ENCODE measurements at regions not wholly inside any gene's neighbourhood (a gene's known extent, or its start where the extent isn't known, plus 50 kb on each side); places are given as distances from the start of the nearest gene placed in this dataset.

- POLR2A ChIA-PET, result no interaction called here
- Histone ChIP-seq H3K27me3 (ENCODE audit: insufficient read depth) (no peaks in the 10 kb centered on the region), H3K9ac (no peak overlapping the region), H3K9me2 (no peaks in the 10 kb centered on the region), H3F3A (replicated peaks; ENCODE audit: insufficient read depth) (no peaks in the 10 kb centered on the region), H3K27ac (ENCODE audit: low read depth in 2 of 2, low read length in 1 of 2) (no peak overlapping the region), H4K20me1 (ENCODE audit: insufficient read depth) (no peaks in the 10 kb centered on the region), H3K9me3 (no peaks in the 10 kb centered on the region), H3K4me3 (ENCODE audit: low read depth in 2 of 2, low read length in 1 of 2) (no peak overlapping the region), H3K4me1 (ENCODE audit: control insufficient read depth in 1 of 2, insufficient read depth in 2 of 2, low read depth in 1 of 2, low read length in 1 of 2) (no peaks in the 10 kb centered on the region; a peak in 1 of 4 replicates), H3K79me2 (ENCODE audit: insufficient read depth) (no peaks in the 10 kb centered on the region), H2AFZ (ENCODE audit: low read depth) (no peak overlapping the region), H3K4me2 (no peak overlapping the region), H3K36me3 (replicated peaks in 1 of 2; ENCODE audit: control insufficient read depth in 1 of 2, insufficient read depth in 2 of 2, low read length in 1 of 2) (no peaks in the 10 kb centered on the region)
- DNase-seq, result no peak
- CTCF ChIA-PET, result interaction anchor here (1.3 kb wide), 1 partner anchor 28 kb away, joined by 4 read pairs; no protein-coding TSS in a partner anchor
- 64% methylated on average over 1 of the region's 1 CpG for WGBS (ENCODE audit: low lambda C conversion rate)
- TF ChIP-seq JUND (IDR thresholded peaks at IDR 0.05), result no peak
These were observed 1090.3 kb downstream of the HACE1 start for GRCh38 chr6:103769431-103769830.

- TF ChIP-seq MXI1 (IDR thresholded peaks at IDR 0.05; ENCODE audit: low read depth, low read length), result no peak
- TF ChIP-seq MEF2A (IDR thresholded peaks at IDR 0.05; ENCODE audit: borderline replicate concordance, low read depth), result no peak
- TF ChIP-seq EZH2phosphoT487 (IDR thresholded peaks at IDR 0.05; ENCODE audit: borderline replicate concordance, low read depth), result no peak
- POLR2A ChIA-PET, result no interaction called here
These were observed 1109.1 kb downstream of the HACE1 start for GRCh38 chr6:103750603-103751002.

GRCh38 chr6:103734016-103734415 lies 1125.7 kb downstream of the HACE1 start:
- Histone ChIP-seq H3K27me3 (ENCODE audit: insufficient read depth) (no peaks in the 10 kb centered on the region), H4K20me1 (ENCODE audit: insufficient read depth) (no peaks in the 10 kb centered on the region), H3K9me2 (no peaks in the 10 kb centered on the region), H3F3A (replicated peaks; ENCODE audit: insufficient read depth) (no peaks in the 10 kb centered on the region), H3K4me3 (ENCODE audit: low read depth in 2 of 2, low read length in 1 of 2) (no peak overlapping the region), H2AFZ (ENCODE audit: low read depth) (no peak overlapping the region), H3K9me3 (no peaks in the 10 kb centered on the region), H3K4me2 (no peak overlapping the region), H3K27ac (ENCODE audit: low read depth in 2 of 2, low read length in 1 of 2) (no peak overlapping the region), H3K4me1 (ENCODE audit: control insufficient read depth in 1 of 2, insufficient read depth in 2 of 2, low read depth in 1 of 2, low read length in 1 of 2) (no peaks in the 10 kb centered on the region), H3K79me2 (ENCODE audit: insufficient read depth) (no peaks in the 10 kb centered on the region), H3K36me3 (replicated peaks in 1 of 2; ENCODE audit: control insufficient read depth in 1 of 2, insufficient read depth in 2 of 2, low read length in 1 of 2) (no peaks in the 10 kb centered on the region), H3K9ac (no peak overlapping the region)
- CTCF ChIA-PET, result interaction anchor here (1.1 kb wide), 1 partner anchor 339 kb away, joined by 3 read pairs; no protein-coding TSS in a partner anchor
- 60% methylated on average over 5 of the region's 6 CpGs for WGBS (ENCODE audit: low lambda C conversion rate)
- TF ChIP-seq USF1 (IDR thresholded peaks at IDR 0.05; ENCODE audit: borderline replicate concordance, low read depth) (no peak), MAX (IDR thresholded peaks at IDR 0.05; ENCODE audit: low read depth) (no peak), SIN3A (IDR thresholded peaks at IDR 0.05; ENCODE audit: borderline replicate concordance, low read depth, low read length) (no peak), TAF1 (IDR thresholded peaks at IDR 0.05; ENCODE audit: borderline replicate concordance, low read depth, low read length) (no peak), TEAD4 (IDR thresholded peaks at IDR 0.05; ENCODE audit: borderline replicate concordance, insufficient read depth) (no peak), SMC3 (IDR thresholded peaks at IDR 0.05; ENCODE audit: low read depth, low read length) (no peak), JUND (IDR thresholded peaks at IDR 0.05) (no peak), GATA2 (CRISPR knock-in tag; IDR thresholded peaks at IDR 0.05) (no peak), FOXJ3 (CRISPR knock-in tag; IDR thresholded peaks at IDR 0.05) (no peak), USF2 (IDR thresholded peaks at IDR 0.05; ENCODE audit: borderline replicate concordance, low read depth, low read length) (no peak), GABPA (IDR thresholded peaks at IDR 0.05; ENCODE audit: low read depth) (no peak), ELF1 (IDR thresholded peaks at IDR 0.05) (no peak), REST (IDR thresholded peaks at IDR 0.05; ENCODE audit: low read depth, low read length) (no peak), MEF2A (IDR thresholded peaks at IDR 0.05; ENCODE audit: borderline replicate concordance, low read depth) (no peak), EZH2phosphoT487 (IDR thresholded peaks at IDR 0.05; ENCODE audit: borderline replicate concordance, low read depth) (no peak), MXI1 (IDR thresholded peaks at IDR 0.05; ENCODE audit: low read depth, low read length) (no peak)
- POLR2A ChIA-PET, result no interaction called here
- no peak for DNase-seq

More at GRCh38 chr6:103750603-103751002, 1109.1 kb downstream of the HACE1 start:
- no peaks in the 10 kb centered on the region for H3K9me2 ChIP-seq
- H3K79me2 ChIP-seq (ENCODE audit: insufficient read depth), result no peaks in the 10 kb centered on the region
- no peaks in the 10 kb centered on the region for H3K4me1 ChIP-seq (ENCODE audit: control insufficient read depth in 1 of 2, insufficient read depth in 2 of 2, low read depth in 1 of 2, low read length in 1 of 2)
- no peak overlapping the region for H3K4me2 ChIP-seq
- H3K36me3 ChIP-seq (replicated peaks in 1 of 2; ENCODE audit: control insufficient read depth in 1 of 2, insufficient read depth in 2 of 2, low read length in 1 of 2), result no peaks in the 10 kb centered on the region
- no peak overlapping the region for H3K4me3 ChIP-seq (ENCODE audit: low read depth in 2 of 2, low read length in 1 of 2)
- no peak for DNase-seq
- H4K20me1 ChIP-seq (ENCODE audit: insufficient read depth), result no peaks in the 10 kb centered on the region
- H3K9ac ChIP-seq, result no peak overlapping the region
- CTCF ChIA-PET, result no interaction called here
- H3F3A ChIP-seq (replicated peaks; ENCODE audit: insufficient read depth), result no peaks in the 10 kb centered on the region
- H3K27ac ChIP-seq (ENCODE audit: low read depth in 2 of 2, low read length in 1 of 2), result no peak overlapping the region
- H3K27me3 ChIP-seq (ENCODE audit: insufficient read depth), result no peaks in the 10 kb centered on the region
- H2AFZ ChIP-seq (ENCODE audit: low read depth), result no peak overlapping the region
- H3K9me3 ChIP-seq, result no peaks in the 10 kb centered on the region
- 50% methylated on average over 7 of the region's 7 CpGs for WGBS (ENCODE audit: low lambda C conversion rate)
